Peyer's patch (tissue), 4 donors: ENCODE measurements at regions not wholly inside any gene's neighbourhood (a gene's known extent, or its start where the extent isn't known, plus 50 kb on each side); places are given as distances from the start of the nearest gene placed in this dataset.

ENCODE experiments used
- POLR2A ChIP-seq, 2 donors: fragments of 450-650 bp; IDR thresholded peaks; one replicate each; pipeline ENCODE4 v1.5.1; 2017; ENCODE audit warnings: antibody characterized with exemption in 2 of 2, mild to moderate bottlenecking in 2 of 2, moderate library complexity in 2 of 2
- TF ChIP-seq, protein P1 (sequence below), 6 experiments: fragments of 450-650 bp in 4 of 6; fragments of 200-600 bp in 2 of 6; sonication (generic) in 1 of 6; IDR thresholded peaks; one replicate each; pipeline ENCODE4 v1.5.1; 2017 to 2019; ENCODE audit warnings: antibody characterized with exemption in 6 of 6, mild to moderate bottlenecking in 3 of 6, moderate library complexity in 1 of 6

DNA sequence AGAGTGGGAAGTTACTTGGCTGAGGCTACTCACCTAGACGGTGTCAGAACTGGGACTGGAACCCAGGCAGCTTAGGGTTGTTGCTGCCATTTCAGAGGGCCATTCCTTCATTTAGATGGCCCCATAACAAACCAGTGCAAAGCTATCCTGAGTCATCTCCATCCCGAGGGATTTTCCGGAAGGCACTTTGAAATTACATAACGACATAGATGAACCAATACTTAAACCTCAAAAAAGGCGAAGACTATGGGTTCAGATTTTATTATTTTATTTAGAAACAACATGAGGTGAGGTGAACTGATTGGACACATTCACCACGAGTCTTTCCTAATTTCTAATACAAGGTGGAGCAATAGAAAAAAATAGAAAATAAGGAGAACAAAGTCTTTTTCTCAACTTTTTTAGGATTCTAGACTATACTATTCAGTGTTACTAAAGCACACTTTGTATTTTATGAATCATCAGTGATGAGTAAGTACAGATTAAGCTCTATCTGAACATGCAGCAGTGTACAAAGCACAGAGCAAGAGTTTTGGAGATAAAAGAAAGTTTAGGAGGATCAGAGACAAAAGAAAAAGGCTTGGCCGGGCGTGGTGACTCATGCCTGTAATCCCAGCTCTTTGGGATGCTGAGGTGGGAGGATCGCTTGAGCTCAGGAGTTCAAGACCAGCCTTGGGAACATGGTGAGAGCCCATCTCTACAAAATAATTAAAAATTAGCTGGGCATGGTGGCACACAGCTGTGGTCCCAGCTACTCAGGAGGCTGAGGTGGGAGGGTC lies 79.5 kb upstream of the SVIL start:
- TF ChIP-seq, protein P1, sequence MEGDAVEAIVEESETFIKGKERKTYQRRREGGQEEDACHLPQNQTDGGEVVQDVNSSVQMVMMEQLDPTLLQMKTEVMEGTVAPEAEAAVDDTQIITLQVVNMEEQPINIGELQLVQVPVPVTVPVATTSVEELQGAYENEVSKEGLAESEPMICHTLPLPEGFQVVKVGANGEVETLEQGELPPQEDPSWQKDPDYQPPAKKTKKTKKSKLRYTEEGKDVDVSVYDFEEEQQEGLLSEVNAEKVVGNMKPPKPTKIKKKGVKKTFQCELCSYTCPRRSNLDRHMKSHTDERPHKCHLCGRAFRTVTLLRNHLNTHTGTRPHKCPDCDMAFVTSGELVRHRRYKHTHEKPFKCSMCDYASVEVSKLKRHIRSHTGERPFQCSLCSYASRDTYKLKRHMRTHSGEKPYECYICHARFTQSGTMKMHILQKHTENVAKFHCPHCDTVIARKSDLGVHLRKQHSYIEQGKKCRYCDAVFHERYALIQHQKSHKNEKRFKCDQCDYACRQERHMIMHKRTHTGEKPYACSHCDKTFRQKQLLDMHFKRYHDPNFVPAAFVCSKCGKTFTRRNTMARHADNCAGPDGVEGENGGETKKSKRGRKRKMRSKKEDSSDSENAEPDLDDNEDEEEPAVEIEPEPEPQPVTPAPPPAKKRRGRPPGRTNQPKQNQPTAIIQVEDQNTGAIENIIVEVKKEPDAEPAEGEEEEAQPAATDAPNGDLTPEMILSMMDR (IDR thresholded peaks at IDR 0.05) = no peak
- no peak for TF ChIP-seq POLR2A (IDR thresholded peaks at IDR 0.05)
